ENCODE measurements at regions not wholly inside any gene's neighbourhood (a gene's known extent, or its start where the extent isn't known, plus 50 kb on each side); places are given as distances from the start of the nearest gene placed in this dataset.
"Not testable (repeated sequence)": the region's sequence is repeated elsewhere in the genome, so short reads cannot be mapped to it uniquely, and the experiment has no call there.

DNA sequence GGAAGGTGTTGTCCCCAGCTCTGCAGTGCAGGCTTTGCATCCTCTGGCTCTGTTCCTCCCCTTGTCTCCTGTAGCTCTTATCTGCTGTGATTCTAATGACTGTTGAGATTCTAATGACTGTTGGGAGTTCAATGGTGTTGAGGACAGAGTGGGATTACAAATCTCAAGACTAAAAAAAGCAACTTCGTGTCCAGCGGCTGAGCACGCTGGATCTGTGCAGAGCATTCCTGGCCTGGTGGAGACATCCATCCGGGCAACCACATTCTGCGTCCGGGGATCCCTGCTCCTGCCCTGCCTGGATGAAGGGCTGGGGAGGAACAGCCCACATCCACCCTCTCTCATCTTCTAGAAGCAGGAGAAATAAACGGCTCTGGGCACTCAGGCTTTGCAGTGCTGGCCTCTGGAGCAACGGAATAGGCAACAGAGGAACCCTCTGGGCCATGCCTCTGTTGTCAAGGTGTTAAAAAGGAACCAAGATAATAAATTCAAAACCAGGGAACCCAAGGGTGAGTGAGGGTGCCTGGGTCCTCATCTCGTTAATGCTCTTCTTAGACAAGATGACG is 106.7 kb upstream of the ASB18 start:
- CTCF ChIA-PET, result no interaction called here
- Mint-ChIP-seq H3K4me3 (no peak overlapping the region), H3K27ac (no peak overlapping the region), H3K9me3 (peaks cover 1% of the 10 kb centered on the region), H3K36me3 (no peaks in the 10 kb centered on the region), H3K4me1 (peaks cover 30% of the 10 kb centered on the region), H3K27me3 (peaks cover 77% of the 10 kb centered on the region)
- no peak for DNase-seq

DNA sequence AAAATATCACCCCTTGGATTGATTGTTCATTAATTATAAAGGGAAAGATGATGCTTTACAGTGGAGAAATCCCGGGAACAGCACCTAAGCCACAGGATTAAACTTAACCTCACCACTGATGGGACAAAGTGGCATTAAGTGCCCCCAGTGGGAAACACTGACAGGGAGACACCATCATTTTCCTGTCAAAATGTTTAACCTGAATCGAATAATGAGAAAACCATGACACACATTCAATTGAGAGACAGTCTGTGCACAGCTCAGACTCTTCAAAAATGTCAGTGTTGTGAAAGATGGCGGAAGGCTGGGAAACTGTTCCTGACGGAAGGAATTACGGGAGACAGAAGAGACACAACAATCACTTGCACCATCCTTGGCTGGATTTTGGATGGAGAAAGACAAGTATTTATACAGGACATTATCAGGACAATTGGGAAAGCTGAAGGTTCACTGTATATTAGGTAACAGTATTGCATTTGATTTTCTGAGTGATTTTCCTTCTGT is 111.8 kb upstream of the ASB18 start:
- no peak for DNase-seq
- Mint-ChIP-seq H3K27me3 (peaks cover 64% of the 10 kb centered on the region), H3K27ac (no peak overlapping the region), H3K36me3 (no peaks in the 10 kb centered on the region), H3K4me3 (no peak overlapping the region), H3K9me3 (peaks cover 1% of the 10 kb centered on the region), H3K4me1 (peaks cover 5% of the 10 kb centered on the region)
- CTCF ChIA-PET, result no interaction called here

DNA sequence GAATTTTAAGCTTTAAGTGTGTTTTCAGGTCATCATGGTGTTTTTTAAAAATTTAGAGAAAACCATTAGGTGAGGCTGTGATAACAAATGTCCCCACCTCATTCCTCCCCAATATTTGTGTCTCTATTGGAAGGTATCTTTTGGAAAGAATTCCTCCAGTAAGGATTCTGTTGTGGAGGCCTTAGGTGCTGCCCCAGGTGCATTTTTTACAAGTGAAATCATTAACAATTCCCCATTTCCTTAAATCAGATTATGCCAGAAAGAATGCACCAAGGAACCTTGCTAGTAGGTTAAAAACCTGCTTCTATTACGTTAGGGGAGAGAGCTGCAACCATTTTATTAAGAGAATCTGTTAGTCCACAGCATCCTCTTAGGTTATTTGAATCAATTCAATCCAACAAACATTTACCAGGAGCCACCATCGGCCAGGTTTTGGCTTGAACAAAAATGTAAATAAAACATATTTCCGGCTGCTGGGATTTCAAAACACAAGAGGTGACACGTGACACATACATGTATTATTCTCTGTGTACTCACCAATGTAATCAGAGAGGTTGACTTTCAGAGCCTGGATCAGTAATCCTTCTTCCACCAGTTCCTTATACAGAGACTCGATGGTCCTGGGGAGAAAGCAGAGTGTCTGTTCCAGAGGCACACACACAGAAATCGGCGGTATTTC is 112.5 kb upstream of the ASB18 start:
- CTCF ChIA-PET, result no interaction called here
- no peak for DNase-seq
- peaks cover 1% of the 10 kb centered on the region for H3K9me3 Mint-ChIP-seq
- H3K27ac Mint-ChIP-seq, result no peak overlapping the region
- H3K27me3 Mint-ChIP-seq, result peaks cover 57% of the 10 kb centered on the region
- no peaks in the 10 kb centered on the region for H3K36me3 Mint-ChIP-seq
- peaks cover 7% of the 10 kb centered on the region for H3K4me1 Mint-ChIP-seq
- H3K4me3 Mint-ChIP-seq, result no peak overlapping the region

DNA sequence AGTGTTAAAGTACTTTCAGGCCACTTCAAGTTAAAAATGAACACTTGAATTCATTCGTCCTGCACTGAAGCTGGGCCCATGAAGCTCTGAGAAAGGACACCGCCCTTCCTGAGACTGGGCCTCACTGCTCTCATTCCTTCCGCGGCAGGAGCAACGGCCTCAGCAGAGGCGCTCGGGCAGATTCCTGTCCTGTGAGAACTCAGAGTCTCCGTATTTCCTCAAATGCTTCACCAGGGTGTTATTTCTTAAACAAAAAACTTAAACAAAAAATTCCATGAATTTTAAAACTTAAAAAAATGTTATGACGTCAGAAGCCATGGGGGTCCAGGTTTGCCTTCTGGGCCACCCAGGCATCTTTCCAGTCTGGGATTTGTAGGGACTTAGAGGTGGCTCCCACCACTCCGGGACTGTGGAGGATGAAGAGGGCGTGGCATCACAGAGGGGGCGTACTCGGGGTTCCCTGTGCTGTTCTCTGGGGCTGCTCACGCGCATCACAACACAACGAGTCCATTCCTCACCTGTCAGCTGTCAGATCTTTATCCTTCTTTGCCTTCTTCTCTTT is 115.9 kb upstream of the ASB18 start:
- no peak overlapping the region for H3K27ac Mint-ChIP-seq
- peaks cover 4% of the 10 kb centered on the region for H3K4me1 Mint-ChIP-seq
- CTCF ChIA-PET, result interaction anchor here (1.1 kb wide), 1 partner anchor 27 kb away, joined by 3 read pairs; no protein-coding TSS in a partner anchor
- H3K27me3 Mint-ChIP-seq, result peaks cover 36% of the 10 kb centered on the region
- no peaks in the 10 kb centered on the region for H3K36me3 Mint-ChIP-seq
- DNase-seq, result no peak
- H3K9me3 Mint-ChIP-seq, result no peaks in the 10 kb centered on the region
- no peak overlapping the region for H3K4me3 Mint-ChIP-seq

DNA sequence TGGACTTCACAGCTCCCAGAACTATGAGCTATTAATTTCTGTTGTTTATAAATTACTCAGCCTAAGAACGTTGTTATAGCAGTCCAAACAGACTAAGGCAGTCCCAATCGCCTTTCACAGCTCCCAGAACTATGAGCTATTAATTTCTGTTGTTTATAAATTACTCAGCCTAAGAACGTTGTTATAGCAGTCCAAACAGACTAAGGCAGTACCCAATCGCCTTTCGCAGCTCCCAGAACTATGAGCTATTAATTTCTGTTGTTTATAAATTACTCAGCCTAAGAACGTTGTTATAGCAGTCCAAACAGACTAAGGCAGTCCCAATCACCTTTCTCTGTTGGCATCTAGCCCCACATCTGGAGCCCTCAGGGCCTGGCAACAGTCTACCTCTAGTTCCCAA is 117.0 kb upstream of the ASB18 start:
- not testable (repeated sequence) for H3K36me3 Mint-ChIP-seq, H3K4me3 Mint-ChIP-seq, H3K27ac Mint-ChIP-seq, H3K4me1 Mint-ChIP-seq, H3K9me3 Mint-ChIP-seq, DNase-seq
- CTCF ChIA-PET, result interaction anchor here (1.1 kb wide), 1 partner anchor 28 kb away, joined by 3 read pairs; no protein-coding TSS in a partner anchor
- H3K27me3 Mint-ChIP-seq, result peaks cover 31% of the 10 kb centered on the region

DNA sequence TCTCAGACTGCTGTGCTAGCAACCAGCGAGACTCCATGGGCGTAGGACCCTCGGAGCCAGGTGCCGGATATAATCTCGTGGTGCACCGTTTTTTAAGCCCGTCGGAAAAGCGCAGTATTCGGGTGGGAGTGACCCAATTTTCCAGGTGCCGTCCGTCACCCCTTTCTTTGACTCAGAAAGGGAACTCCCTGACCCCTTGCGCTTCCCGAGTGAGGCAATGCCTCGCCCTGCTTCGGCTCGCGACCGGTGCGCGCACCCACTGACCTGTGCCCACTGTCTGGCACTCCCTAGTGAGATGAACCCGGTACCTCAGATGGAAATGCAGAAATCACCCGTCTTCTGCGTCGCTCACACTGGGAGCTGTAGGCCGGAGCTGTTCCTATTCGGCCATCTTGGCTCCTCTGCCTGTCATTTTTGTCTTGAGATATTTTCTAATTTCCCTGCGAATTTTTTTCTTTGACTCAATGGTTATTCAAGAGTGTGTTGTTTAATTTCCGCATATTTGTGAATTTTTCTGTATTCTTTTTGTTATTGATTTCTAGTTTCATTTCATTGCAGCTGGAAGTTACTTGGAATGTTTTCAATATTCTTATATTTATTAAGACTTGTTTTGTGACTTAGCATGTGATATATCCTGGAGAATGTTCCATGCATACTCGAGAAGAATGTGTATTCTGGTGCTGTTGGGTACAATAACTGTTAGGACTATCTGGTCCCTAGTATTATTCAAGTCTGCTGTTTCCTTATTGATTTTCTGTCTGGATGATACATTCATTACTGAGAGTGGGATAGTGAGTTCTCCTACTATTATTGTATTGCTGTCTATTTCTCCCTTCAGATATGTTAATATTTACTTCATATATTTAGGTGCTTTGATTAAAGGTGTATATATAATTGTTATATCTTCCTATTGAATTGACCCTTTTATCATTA is 125.3 kb upstream of the ASB18 start:
- DNase-seq, H3K4me1 Mint-ChIP-seq, H3K4me3 Mint-ChIP-seq, H3K9me3 Mint-ChIP-seq, H3K27ac Mint-ChIP-seq, H3K36me3 Mint-ChIP-seq, CTCF ChIA-PET: not testable (repeated sequence)
- peaks cover 22% of the 10 kb centered on the region for H3K27me3 Mint-ChIP-seq

DNA sequence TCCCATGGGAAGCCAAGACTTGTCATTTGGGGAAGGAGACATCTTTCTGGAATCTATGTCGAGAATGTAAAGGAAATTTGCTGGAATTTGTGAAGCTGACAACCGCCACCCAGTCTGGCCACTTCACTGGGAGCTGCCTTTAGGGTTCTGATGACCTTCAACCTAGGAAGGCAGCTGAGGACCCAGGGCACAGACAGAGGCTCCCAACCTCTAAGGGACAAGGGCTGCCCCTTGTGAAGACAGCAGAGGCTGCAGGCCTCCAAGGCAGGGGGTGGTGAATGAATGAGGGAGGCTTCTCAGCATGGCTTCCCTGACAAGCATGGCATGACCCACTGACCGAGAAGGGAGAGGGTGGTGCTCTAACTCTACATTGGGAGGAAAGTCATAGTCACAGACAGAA is 128.9 kb upstream of the ASB18 start:
- DNase-seq, result no peak
- Mint-ChIP-seq H3K4me1 (no peaks in the 10 kb centered on the region), H3K4me3 (no peak overlapping the region), H3K9me3 (no peaks in the 10 kb centered on the region), H3K27ac (no peak overlapping the region), H3K27me3 (peaks cover 28% of the 10 kb centered on the region), H3K36me3 (no peaks in the 10 kb centered on the region)
- CTCF ChIA-PET, result no interaction called here

DNA sequence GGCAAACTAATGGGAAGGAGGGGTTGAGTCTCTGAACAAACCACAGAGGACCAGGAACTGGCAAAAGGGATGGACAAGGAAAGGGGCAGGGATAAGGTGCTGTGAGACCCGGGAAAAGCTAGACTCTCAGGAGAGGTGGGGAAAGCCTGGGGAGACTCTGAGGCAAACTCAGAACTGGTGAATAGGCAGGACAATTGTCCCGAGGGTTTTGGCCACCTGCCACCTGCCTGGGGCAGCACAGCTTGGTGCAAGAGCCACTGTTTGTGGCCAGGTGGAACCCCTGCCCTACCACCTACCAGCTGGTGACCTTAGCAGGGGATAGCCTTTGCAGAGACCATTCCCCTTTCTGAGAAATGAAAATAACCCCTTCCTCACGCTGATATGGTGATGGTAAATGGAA is 129.4 kb upstream of the ASB18 start:
- DNase-seq, result no peak
- H3K4me1 Mint-ChIP-seq, result no peaks in the 10 kb centered on the region
- H3K36me3 Mint-ChIP-seq, result no peaks in the 10 kb centered on the region
- H3K4me3 Mint-ChIP-seq, result no peak overlapping the region
- no peak overlapping the region for H3K27ac Mint-ChIP-seq
- no peaks in the 10 kb centered on the region for H3K9me3 Mint-ChIP-seq
- H3K27me3 Mint-ChIP-seq, result peaks cover 28% of the 10 kb centered on the region
- CTCF ChIA-PET, result no interaction called here

DNA sequence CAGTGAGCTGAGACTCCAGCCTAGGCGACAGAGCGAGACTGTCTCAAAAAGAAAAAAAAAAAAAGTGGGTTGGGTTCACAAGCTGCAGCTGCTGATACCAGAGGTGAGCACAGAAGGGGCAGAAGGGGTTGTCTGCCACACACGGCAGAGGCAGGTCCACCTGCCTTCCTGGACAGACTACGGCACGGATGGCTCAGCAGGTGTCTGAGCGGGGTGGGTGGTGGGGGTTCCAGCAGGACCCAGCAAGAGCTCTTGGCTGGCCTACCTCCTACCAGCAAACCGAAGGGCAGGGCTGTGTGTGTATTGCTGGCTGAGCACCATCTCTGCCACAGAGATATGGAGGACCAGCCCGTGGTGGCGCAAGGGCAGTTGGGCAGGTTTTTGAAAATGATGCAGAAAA is 130.4 kb upstream of the ASB18 start:
- H3K4me1 Mint-ChIP-seq, result no peaks in the 10 kb centered on the region
- H3K27ac Mint-ChIP-seq, result no peak overlapping the region
- H3K36me3 Mint-ChIP-seq, result no peaks in the 10 kb centered on the region
- H3K27me3 Mint-ChIP-seq, result peaks cover 28% of the 10 kb centered on the region
- no peaks in the 10 kb centered on the region for H3K9me3 Mint-ChIP-seq
- no peak overlapping the region for H3K4me3 Mint-ChIP-seq
- no peak for DNase-seq
- CTCF ChIA-PET, result no interaction called here

DNA sequence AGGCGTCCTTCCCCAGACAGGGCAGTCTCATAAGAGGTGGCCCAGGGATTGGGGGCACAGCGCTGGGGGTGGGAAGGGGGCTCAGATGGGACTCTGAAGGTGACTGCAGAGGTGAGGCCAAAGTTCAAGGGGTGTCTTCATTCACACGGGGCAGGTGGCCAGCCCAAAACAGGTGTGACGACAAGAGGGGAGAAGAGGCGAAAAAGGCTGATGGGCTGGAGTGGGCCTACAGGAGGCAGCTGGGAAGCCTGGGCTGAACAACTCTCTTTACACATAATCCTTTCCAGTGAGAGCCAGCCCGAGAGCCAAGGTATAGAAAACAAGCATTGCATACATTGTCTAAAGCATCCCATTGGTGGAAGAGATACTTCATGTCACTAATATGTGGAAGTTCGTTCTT is 130.9 kb upstream of the ASB18 start:
- no peak overlapping the region for H3K4me3 Mint-ChIP-seq
- H3K36me3 Mint-ChIP-seq, result no peaks in the 10 kb centered on the region
- peaks cover 28% of the 10 kb centered on the region for H3K27me3 Mint-ChIP-seq
- H3K4me1 Mint-ChIP-seq, result no peaks in the 10 kb centered on the region
- H3K27ac Mint-ChIP-seq, result no peak overlapping the region
- no peak for DNase-seq
- no peaks in the 10 kb centered on the region for H3K9me3 Mint-ChIP-seq
- CTCF ChIA-PET, result no interaction called here

DNA sequence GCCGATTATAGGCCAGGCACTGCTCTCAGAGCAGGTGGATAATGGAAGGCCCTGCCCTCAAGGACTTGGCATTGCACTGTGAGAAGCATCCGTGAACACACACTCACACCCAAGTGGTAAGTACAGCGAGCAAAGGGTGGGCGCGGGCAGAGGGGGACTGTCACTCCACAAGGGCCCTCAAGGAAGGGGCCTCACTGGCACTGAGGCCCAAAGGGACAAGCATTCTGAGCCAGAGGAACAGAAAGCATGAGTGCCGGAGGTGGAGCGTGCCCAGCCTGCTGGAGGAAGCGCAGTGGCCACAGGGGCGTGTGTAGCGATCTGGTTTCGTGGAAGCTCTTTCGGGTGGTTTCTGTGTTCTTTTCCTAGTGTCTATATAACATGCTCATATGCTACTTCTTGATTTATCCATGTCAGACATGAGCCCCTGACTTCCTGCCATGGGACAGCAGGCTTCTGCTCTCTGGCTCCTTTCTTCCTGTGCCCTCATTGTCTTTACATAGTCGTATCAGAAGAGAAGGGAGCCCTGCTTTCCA is 132.7 kb upstream of the ASB18 start:
- Mint-ChIP-seq H3K9me3 (no peaks in the 10 kb centered on the region), H3K27me3 (peaks cover 16% of the 10 kb centered on the region), H3K36me3 (no peaks in the 10 kb centered on the region), H3K4me3 (no peak overlapping the region), H3K4me1 (no peaks in the 10 kb centered on the region), H3K27ac (no peak overlapping the region)
- CTCF ChIA-PET, result no interaction called here
- DNase-seq, result no peak

DNA sequence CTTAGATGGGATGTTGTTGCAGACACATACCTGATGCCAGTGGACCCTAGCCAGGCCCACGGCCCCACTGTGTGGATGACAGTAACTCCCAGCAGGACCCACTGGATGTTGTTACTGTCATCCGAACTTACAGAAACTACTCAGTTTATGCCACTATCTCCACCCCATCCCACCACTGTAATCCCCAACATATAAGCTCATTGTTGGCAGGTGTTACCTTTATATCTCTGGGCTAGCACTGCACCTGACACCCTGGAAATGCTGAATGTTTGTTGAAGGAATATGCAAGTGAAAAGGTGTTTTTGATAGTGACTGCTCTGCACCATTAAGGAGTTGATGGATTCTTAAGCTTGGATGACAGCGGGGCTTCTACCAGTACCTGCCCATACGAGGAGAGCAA is 133.5 kb upstream of the ASB18 start:
- Mint-ChIP-seq H3K27me3 (peaks cover 16% of the 10 kb centered on the region), H3K36me3 (no peaks in the 10 kb centered on the region), H3K4me1 (no peaks in the 10 kb centered on the region), H3K9me3 (no peaks in the 10 kb centered on the region), H3K4me3 (no peak overlapping the region), H3K27ac (no peak overlapping the region)
- CTCF ChIA-PET, result no interaction called here
- DNase-seq, result no peak

DNA sequence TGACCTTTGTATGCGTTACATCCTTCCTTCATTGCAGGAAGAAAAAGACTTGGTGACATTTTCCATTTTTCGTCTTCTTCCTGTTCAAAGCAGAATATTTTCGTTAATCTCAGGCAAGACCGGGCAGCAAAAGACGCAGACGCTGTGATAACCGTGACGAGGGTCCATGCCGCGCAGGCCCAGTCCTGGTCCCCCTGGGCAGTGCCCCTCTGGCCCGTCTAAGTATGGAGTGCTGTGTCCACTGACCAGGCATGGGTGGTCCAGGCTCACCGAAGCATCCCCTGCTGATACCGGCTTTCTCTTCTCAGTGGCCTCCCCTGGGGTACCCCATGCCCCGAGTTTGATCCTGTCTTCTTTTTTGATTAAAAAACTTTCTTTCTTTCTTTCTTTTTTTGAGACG is 135.2 kb upstream of the ASB18 start:
- CTCF ChIA-PET, result no interaction called here
- no peak overlapping the region for H3K27ac Mint-ChIP-seq
- H3K4me1 Mint-ChIP-seq, result no peaks in the 10 kb centered on the region
- no peak for DNase-seq
- H3K4me3 Mint-ChIP-seq, result no peak overlapping the region
- peaks cover 15% of the 10 kb centered on the region for H3K27me3 Mint-ChIP-seq
- no peaks in the 10 kb centered on the region for H3K9me3 Mint-ChIP-seq
- H3K36me3 Mint-ChIP-seq, result no peaks in the 10 kb centered on the region

DNA sequence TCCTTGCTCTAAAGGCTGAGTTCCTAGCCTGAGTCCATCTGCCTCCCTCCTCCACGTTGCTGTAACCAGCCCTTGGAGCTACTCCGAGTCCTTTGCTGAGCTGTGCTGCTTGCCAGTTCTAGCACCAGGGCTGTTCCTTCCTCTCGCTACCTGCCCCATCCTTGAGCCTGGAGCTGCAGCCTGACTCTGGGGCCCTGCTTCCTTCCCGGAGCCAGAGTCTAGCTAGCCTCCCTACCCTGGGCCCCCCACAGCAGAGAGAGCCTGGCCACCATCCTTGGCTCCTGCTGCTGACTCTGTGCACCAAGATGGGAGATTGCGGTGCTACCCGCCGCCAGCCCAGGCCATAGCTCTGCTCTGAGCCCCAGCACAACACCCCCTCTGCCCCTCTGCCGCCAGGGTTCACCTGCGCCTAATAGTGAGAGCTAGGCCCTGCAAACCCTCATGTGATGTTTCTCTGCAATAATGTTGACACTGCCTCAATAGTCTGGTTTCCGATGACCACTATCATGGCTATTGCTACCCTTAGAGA is 135.9 kb upstream of the ASB18 start:
- no peak for DNase-seq
- H3K4me1 Mint-ChIP-seq, result no peaks in the 10 kb centered on the region
- peaks cover 8% of the 10 kb centered on the region for H3K27me3 Mint-ChIP-seq
- CTCF ChIA-PET, result no interaction called here
- H3K9me3 Mint-ChIP-seq, result no peaks in the 10 kb centered on the region
- H3K4me3 Mint-ChIP-seq, result no peak overlapping the region
- H3K36me3 Mint-ChIP-seq, result no peaks in the 10 kb centered on the region
- no peak overlapping the region for H3K27ac Mint-ChIP-seq
